HL-60 (cell line): ENCODE measurements at regions not wholly inside any gene's neighbourhood (a gene's known extent, or its start where the extent isn't known, plus 50 kb on each side); places are given as distances from the start of the nearest gene placed in this dataset.

ENCODE experiments used
- CTCF ChIP-seq: IDR thresholded peaks from one replicate; pipeline ENCODE4 v1.5.1; 2011; ENCODE audit warnings: low read length, control low read depth, inconsistent platforms; ENCODE audit not compliant: insufficient read depth
- POLR2AphosphoS5 ChIP-seq: IDR thresholded peaks from 2 replicates; pipeline ENCODE4 v1.6.1; 2012; ENCODE audit warnings: low read depth

GRCh38 chr12:63304887-63305316 is 153.9 kb upstream of the AVPR1A start:
- no peak for TF ChIP-seq CTCF
- TF ChIP-seq POLR2AphosphoS5 = no peak
